ENCODE measurements at regions not wholly inside any gene's neighbourhood (a gene's known extent, or its start where the extent isn't known, plus 50 kb on each side); places are given as distances from the start of the nearest gene placed in this dataset.
"Not testable (repeated sequence)": the region's sequence is repeated elsewhere in the genome, so short reads cannot be mapped to it uniquely, and the experiment has no call there.

DNA sequence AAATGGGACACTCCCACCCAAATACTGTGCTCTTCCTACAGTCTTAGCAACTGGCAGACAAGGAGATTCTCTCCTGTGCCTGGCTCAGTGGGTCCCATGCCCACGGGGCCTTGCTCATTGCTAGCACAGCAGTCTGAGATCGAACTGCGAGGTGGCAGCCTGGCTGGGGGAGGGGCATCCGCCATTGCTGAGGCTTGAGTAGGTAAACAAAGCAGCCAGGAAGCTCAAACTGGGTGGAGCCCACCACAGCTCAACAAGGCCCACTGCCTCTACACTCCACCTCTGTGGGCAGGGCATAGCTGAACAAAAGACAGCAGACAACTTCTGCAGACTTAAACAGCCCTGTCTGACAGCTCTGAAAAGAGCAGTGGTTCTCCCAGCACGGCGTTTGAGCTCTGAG, 174.8 kb downstream of the COL12A1 start:
- not testable (repeated sequence) for DNase-seq (ENCODE audit: low read depth)

- no peak for DNase-seq (ENCODE audit: low read depth)
These were observed 176.5 kb downstream of the COL12A1 start for GRCh38 chr6:75029333-75029732.

DNA sequence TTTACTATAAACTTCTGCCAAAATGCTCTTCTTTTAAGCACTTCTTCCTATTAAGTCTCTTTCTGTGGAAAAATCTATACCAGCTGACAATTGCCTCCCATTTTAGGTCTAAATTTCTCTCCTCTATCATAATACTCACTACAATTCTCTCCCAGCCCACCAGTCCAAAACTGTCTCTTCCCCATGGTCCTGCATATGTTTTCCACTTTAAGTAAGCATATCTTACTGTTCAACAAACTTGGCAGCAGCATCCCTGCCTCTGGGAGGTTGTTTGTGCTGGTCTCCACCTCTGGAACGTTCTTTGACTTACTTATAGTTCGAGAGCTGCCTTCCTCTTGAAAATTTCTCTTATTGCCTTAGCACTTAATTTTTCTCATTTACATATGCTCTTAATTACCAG, 180.5 kb downstream of the COL12A1 start:
- no peak for DNase-seq (ENCODE audit: low read depth)

DNA sequence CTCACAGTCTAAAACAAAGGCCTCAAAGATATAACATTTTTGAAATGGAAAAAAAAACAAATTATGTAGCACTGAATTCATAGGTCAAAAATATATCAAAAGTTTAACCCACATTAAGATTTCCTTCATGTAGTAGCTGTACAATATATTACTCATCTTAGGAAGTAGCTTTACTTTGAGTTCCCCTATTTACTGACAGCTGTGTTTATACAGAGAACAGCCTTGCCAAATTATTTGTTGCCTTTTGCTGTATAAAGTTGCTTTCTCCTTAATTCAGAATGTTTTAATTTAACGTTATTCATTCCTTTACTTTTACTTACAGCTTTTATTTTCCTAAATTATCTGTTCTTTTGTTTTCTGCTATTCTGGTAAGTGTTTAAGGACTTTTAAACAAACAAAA, 181.0 kb downstream of the COL12A1 start:
- no peak for DNase-seq (ENCODE audit: low read depth)

GRCh38 chr6:75023634-75024033, 182.2 kb downstream of the COL12A1 start:
- DNase-seq (ENCODE audit: low read depth) = peak; percentile 32

DNA sequence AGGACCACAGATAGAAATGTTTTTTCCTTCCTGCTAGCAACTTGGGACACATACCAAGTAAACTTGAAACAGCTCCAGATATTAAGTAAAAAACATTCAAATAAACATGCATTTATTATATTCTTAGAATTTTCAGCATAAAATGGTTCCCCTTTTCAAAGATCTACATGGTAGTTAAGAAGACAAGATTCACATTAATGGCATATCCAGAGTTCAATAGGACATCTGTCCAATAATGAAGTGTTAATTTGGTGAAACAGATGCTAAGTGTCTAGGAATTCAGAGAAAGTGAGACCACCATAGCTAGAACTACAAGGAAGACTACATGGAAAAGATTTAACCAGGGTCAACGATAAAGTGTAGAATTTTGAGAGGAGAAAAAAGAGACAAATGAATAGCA, 184.9 kb downstream of the COL12A1 start:
- DNase-seq (ENCODE audit: low read depth) = no peak

DNA sequence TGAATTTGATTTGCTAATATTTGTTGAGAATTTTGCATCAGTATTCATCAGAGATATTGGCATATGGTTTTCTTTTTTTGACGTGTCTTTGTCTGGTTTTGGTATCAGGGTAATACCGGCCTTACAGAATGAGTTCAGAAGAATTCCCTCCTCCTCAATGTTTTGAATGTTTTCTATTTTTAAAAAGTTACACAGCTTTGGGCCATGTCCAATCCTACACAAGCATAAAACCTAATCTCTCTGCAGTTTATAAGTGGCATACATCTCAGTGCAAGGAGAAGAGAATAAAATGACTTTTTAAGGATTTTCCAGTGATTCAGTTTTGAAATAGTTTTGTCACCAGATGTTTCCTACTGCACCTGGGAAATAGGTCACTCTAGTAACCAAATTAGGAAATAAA, 185.5 kb downstream of the COL12A1 start:
- no peak for DNase-seq (ENCODE audit: low read depth)

GRCh38 chr6:75012018-75012417, 193.8 kb downstream of the COL12A1 start:
- DNase-seq (ENCODE audit: low read depth) = no peak

DNA sequence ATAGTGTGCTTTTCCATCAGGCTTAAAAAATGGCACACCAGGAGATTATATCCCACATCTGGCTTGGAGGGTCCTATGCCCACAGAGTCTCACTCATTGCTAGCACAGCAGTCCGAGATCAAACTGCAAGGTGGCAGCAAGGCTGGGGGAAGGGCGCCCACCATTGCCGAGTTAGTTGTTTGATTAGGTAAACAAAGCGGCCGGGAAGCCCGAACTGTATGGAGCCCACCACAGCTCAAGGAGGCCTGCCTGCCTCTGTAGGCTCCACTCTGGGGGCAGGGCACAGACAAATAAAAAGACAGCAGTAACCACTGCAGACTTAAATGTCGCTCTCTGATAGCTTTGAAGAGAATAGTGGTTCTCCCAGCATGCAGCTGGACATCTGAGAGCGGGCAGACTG, 201.9 kb downstream of the COL12A1 start:
- DNase-seq (ENCODE audit: low read depth) = not testable (repeated sequence)

DNA sequence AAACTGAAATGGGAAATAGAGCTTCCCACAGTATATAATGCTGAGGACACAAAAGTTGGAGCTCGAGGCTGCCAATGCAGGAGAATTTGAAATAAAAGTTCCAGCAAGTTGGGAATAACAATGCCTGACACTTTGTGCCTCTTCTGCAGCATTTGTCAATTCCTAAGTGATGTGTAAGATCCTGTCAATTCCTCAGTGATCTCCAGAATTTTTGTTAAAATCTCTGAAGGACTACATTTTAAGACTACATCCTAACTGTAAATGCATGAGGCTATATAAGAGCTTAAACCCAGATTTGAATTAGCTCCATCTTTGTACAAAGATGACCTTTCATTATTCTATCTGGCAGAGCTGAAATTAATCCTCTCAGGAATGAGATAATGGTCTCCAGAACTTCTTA, 208.2 kb downstream of the COL12A1 start:
- DNase-seq (ENCODE audit: low read depth) = no peak

DNA sequence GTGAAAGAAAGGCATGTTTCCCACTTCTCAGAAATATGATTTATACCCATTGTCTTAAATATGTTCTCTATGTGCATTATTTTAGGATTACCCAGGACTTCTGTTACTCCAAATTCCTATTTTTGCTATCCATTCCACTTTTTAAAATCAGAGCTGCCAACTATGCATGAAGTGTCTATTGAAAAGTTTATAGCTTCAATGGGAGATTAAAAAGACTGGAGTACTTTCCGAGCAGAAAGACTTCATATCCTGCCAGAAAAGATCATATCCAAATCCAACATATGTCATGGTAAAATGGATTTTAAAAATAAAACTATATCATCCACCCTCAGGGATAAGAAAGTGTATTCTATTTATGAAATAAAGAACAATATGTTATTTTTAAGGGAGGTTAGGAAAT, 212.7 kb downstream of the COL12A1 start:
- DNase-seq (ENCODE audit: low read depth) = no peak

DNA sequence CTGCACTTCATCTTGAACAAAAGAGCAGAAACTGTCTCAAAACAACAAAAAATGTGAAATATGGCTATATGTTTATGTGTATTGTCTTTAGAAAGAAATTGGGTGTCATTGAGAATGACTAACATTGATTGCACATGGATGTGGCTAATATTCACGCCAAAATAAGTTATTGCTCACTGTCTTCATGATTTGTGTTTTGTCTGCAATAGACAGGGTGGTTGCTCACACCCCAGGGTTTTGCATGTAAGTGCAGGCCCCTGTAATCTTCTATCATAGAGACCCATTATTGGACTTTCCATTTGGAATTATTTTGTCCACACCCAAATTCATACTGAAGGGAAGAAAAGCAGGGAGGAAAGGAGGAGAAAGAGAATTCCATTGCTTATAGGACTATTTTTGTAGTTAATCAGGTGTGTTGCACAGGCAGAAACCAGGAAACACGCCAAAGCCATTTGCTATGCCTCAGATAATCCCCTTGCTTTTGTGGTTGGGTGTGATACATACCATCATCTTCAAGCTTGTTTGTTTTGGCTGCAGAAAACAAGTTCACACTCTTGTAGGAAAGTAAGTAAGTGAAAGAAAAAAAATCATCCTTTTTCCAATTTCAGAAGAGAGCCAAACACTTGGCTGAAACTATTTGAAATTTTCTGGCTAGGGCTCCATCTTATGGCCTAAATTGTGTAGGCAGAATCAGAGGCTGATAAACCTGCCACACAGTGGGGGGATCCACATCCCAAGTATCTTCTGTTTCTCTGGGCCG, 214.1 kb downstream of the COL12A1 start:
- DNase-seq (ENCODE audit: low read depth) = peak; percentile 50

GRCh38 chr6:74979065-74979766, 226.6 kb downstream of the COL12A1 start:
- DNase-seq (ENCODE audit: low read depth) = no peak

GRCh38 chr6:74976701-74977100, 229.2 kb downstream of the COL12A1 start:
- DNase-seq (ENCODE audit: low read depth) = no peak

DNA sequence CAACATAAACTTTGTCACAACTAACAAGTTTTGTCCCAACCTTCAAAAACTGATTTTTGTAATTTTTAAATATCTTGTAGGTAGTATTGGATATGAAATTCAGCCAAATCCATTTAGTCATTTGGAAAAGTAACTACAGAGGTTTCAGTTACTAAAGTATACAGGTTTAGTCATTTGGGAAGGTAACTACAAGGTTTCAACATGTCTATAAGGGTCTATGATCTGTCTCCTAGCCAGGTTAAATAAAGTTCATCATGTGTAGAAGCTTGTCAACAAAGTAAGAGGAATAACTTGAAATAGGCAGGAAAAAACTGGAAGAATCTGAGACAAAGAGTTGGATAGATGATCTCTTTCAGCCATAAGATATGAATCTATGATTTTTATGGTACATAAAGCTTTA, 229.8 kb downstream of the COL12A1 start:
- DNase-seq (ENCODE audit: low read depth) = no peak

DNA sequence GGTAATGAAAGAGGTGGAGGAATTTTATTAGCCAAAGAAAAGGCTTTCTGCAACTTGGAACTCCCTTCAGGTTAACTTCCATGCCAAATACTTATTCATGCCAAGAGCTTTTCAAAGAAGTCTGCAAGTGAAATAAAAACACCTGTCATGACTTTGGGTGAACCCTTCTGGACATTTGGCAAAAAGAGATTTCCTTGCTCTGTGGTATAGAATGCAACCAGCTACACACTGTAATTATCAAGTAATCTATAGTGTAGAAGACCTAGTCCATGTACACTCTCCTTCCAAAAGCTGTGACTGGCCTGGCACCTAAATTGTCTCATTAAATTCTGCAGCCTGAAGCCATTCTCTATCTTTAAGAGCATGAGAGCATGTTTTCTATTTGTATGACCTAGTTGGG, 232.3 kb downstream of the COL12A1 start:
- DNase-seq (ENCODE audit: low read depth) = no peak

GRCh38 chr6:74971633-74972032, 234.2 kb downstream of the COL12A1 start:
- no peak for DNase-seq (ENCODE audit: low read depth)

DNA sequence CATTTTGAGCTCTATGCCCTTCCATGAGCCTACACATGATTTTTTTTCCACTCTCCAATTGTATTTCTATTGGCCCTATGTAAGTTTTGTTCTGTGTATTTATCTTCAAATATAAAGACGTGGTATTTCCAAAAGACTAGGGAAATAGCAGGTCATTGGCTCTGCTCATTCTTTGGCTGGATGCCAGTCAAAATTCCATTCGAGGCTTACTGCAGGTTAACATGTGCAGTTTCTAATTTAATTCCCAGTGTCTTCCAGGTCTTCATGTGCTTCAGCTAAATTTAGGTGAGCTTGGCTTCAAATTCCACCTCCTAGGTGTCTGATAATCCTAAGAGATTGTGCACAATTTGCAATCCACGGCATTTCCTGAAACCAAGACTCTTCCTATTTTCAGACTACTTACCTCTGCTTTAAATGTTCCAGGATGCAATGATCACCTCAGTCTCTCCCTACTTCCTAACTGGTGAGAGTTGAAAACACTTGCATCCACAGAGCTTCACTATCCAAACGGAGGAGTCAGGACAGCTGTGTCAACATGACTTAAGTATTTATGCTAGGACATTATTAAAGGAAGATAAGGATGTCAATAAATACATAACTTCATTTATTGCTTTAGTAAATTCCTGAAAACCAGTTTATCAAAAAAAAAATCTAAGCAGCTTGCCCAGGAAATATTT, 236.1 kb downstream of the COL12A1 start:
- no peak for DNase-seq (ENCODE audit: low read depth)

GRCh38 chr6:74967821-74968220, 238.0 kb downstream of the COL12A1 start:
- no peak for DNase-seq (ENCODE audit: low read depth)

GRCh38 chr6:74966712-74967111, 239.1 kb downstream of the COL12A1 start:
- no peak for DNase-seq (ENCODE audit: low read depth)

GRCh38 chr6:74964871-74965441, 240.9 kb downstream of the COL12A1 start:
- no peak for DNase-seq (ENCODE audit: low read depth)

- DNase-seq (ENCODE audit: low read depth) = no peak
These were observed 249.1 kb downstream of the COL12A1 start for GRCh38 chr6:74956559-74957428.

All from M059J (cell line).